Ammon's horn (tissue), 1 donor: ENCODE measurements at regions not wholly inside any gene's neighbourhood (a gene's known extent, or its start where the extent isn't known, plus 50 kb on each side); places are given as distances from the start of the nearest gene placed in this dataset.
A peak's percentile ranks its signal among the peaks of the same experiment; 100 is the strongest.

Source experiments
- DNase-seq: peaks from one replicate; pipeline ENCODE4 v3.0.0-alpha.2; 2016; ENCODE audit warnings: low spot score

DNA sequence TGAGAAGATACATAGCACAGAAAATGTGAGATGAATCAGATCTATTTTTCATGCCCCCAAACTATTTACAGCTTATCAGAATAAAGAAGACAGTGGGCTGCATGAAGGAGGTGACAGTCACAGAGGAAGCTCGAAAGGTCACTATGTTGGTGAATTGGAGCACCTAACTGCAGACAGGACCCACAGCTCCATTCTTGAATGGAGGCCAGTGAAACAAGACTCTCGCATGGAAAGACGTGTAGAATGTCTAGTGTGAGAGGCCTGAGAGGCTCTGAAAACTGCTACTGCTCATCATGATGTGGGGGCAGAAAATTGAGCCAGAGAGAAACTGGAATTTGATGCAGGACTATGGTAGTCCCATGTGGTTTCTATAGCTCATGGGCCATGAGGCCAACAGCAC lies 60.3 kb upstream of the CCDC190 start:
- no peak for DNase-seq

DNA sequence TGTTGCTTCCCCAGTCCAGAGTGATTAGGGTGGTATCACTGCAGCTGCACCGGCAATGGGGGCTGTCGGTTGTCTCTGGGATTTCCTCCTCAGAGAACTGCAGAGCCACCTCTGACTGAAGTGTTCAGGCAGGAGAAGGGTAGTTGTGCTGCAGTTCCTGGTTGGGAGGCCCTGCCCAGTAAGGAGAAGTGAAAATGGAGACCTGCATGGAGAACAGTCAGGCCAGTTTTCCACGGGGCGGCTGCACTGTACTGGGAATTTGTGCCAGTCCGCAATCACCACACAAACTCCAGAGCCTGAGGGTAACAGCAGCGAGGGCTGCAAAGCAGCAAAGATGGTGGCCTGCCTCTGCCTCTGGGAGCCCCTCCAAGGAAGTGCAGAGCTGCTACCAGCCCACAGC lies 58.1 kb upstream of the CCDC190 start:
- no peak for DNase-seq

DNA sequence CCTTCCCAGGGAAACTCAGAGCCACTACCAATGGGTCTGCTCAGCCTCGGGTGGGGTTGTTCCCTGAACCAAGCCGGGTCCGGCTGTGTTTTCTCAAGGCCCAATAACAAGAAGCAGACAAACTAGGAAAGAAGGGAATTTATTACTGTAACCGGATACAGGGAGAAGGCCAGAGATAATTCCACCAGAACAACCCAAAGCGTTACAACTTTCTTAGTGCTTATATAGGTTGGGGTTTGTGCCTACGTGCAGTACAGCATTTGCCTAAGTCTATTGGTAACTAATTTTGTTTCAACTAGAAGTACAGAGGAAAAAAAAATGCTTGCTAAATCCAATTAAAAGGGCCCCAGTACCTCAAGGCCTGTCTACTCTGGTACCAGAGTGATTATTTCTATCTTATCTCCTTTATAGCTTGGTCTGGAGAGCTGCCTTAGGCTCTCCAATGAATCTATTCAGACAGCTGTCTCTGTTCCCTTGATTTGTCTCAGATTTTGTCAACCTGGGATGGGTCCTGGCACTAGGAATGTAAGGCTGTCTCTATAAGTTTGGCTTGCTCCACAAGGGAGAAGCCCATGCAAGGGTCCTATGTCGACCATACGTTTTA lies 57.3 kb upstream of the CCDC190 start:
- no peak for DNase-seq

DNA sequence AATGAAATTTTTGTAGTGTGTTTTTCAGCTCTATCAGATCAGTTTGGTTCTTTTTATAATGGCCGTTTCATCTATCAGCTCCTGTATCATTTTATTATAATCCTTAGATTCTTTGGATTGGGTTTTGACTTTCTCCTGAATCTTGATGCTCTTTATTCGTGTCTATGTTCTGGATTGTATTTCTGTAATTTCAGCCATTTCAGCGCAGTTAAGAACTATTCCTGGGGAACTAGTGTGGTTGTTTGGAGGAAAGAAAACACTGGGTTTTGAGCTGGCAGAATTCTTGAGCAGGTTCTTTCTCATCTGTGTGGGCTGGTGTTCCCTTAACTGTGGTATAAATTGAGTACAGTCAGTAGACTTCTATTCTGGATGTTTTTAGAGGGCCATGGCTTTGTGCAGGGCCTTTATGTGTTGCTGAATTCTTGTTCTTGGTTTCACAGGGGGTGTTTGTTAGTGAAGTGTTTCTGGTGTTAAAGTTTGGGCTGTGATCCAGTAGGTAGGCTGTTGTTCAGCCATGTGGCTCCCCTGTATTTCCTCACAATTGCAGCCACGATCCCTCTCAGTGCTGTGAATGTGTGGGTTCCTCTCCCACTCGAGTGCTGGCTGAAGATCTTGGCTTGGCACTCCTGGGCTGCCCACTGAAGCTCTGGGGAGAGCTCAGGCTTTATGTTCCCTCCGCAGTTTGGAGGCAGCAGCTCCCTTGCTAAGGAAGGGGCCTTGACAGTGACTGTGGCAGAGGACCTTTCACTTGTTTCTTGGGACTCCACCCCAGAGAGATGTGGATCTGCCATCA lies 56.0 kb upstream of the CCDC190 start:
- peak; percentile 27 for DNase-seq

DNA sequence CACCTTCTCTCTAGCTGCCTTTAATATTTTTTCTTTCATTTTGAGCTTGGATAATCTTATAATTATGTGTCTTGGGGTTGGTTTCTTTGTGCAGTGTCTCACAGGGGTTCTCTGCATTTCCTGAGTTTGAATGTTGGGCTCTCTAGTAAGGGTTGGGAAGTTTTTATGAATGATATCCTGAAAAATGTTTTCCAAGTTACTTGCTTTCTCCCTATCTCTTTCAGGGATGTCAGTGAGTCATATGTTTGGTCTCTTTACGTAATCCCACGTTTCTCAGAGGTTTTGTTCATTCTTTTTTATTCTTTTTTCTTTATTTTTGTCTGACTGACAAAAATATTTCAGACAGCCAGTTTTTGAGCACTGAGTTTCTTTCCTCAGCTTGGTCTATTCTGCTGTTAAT lies 55.4 kb upstream of the CCDC190 start:
- DNase-seq, result no peak

DNA sequence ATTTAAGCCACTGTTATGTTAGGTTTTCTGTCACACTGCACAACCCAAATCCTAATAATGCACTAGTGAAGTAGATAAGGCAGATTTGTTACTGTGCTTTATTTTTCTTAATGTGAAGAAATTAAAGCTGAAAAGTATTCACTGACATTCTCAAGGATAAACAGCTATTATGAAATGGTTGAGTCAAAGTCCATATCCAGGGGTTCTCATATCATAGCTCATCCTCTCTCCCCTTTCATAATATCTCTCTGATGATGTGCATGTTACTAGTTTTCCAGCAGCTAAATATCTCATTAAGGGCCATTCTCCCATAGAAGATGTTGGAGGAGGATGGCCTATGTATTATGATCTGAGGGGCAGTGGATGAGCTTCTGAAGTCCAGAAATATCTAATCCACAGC lies 53.6 kb upstream of the CCDC190 start:
- DNase-seq, result no peak

DNA sequence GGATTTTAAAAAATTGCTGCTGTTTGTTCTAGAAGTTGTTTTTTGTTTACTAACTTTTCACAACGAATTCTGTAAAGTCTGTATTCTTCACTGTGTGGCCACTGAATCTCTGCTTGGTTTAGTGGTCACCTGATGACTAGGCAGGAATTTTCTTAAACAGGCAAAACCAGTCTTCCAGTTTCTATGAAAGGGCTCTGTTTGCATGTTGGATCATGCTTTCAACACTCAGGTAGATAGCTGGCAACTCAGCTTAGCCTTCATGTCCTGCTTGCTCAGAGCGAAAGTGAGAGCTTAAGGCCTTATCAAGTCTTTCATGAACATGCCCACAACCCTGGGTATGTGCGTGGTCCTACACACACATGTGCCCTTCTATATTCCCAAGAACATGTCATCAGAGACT lies 52.4 kb upstream of the CCDC190 start:
- DNase-seq, result no peak

DNA sequence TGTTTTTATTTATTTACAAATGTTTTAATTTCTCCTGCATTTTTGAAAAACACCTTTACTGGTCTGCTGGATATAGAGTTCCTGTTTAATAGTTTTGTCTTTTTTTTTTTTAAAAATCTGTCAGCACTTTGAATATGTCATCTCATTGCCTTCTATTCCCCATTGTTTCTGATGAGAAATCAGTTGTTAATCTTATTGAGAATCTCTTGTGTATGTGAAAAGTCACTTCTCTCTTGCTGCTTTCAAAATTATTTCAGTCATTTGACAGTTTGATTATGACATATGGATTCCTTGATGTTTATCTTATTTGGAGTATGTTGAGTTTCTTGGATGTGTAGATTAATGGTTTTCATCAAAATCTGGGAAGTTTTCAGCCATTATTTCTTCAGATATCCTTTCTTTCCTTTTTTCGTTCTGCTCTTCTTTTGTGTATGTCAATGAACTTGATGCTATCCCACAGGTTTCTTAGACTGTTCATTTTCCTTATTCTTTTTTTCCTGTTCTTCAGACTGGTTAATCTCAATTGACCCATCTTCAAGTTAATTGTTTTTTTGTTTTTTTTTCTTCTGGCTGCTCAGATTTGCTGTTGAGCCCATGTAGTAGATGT lies 51.2 kb upstream of the CCDC190 start:
- DNase-seq, result no peak
